ENCODE measurements at regions not wholly inside any gene's neighbourhood (a gene's known extent, or its start where the extent isn't known, plus 50 kb on each side); places are given as distances from the start of the nearest gene placed in this dataset.

DNA sequence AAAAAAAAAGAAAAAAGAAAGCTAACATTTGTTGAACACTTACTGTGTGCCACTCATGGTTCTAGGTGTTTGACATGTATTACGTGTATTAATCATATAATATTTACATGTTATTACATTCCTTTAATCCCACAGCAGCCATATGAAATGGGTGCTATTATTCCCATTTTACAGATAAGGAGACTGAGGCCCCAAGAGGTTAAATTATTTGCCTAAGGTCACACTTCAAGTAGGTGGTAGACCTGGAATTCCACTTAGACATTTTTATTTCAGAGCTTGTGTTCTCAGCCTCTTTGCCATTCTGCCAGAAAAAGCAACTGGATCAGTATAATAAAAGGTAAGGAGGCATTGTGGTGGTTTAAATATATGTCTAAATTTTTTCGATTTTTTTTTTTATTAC, 55.1 kb upstream of the HS3ST4 start (continued):
- TF ChIP-seq REST (IDR thresholded peaks at IDR 0.05; ENCODE audit: low read depth, low read length), result no peak
- no peak for TF ChIP-seq MEF2A (IDR thresholded peaks at IDR 0.05; ENCODE audit: insufficient read depth, low read depth, low read length)
- no peak for TF ChIP-seq EZH2 (IDR thresholded peaks at IDR 0.05; ENCODE audit: borderline replicate concordance, control insufficient read depth, low read depth, low read length)
- TF ChIP-seq SRF (IDR thresholded peaks at IDR 0.05; ENCODE audit: low read depth in 2 of 2, low read length in 2 of 2), result no peak
- TF ChIP-seq RELB (IDR thresholded peaks at IDR 0.05; ENCODE audit: low read depth), result no peak
- no peak for TF ChIP-seq NFYB (IDR thresholded peaks at IDR 0.05; ENCODE audit: insufficient read depth, low read depth, low read length)
- no peak for TF ChIP-seq CREM (IDR thresholded peaks at IDR 0.05; ENCODE audit: low read depth)
- TF ChIP-seq PAX5 (IDR thresholded peaks at IDR 0.05; ENCODE audit: borderline replicate concordance, low read depth, low read length), result no peak
- no peak for TF ChIP-seq GABPA (IDR thresholded peaks at IDR 0.05; ENCODE audit: low read depth)
- TF ChIP-seq TBL1XR1 (IDR thresholded peaks at IDR 0.05; ENCODE audit: low read depth, low read length), result no peak

Measured in GM12878 (cell line).